OCI-M2 (cell line): ENCODE measurements at regions not wholly inside any gene's neighbourhood (a gene's known extent, or its start where the extent isn't known, plus 50 kb on each side); places are given as distances from the start of the nearest gene placed in this dataset.
"Not testable (repeated sequence)": the region's sequence is repeated elsewhere in the genome, so short reads cannot be mapped to it uniquely, and the experiment has no call there.

Experiments
- DNase-seq: peaks from one replicate; lab custom pipeline; 2025; ENCODE audit not compliant: unreplicated experiment; lab: John Stamatoyannopoulos, UW

GRCh38 chr14:43200519-43200918, 1306.6 kb downstream of the FSCB start:
- no peak for DNase-seq

GRCh38 chr14:43198465-43198864, 1308.6 kb downstream of the FSCB start:
- no peak for DNase-seq

- DNase-seq, result no peak
Observed at GRCh38 chr14:43184540-43184939, 1322.5 kb downstream of the FSCB start.

GRCh38 chr14:43183916-43184315, 1323.2 kb downstream of the FSCB start:
- no peak for DNase-seq

GRCh38 chr14:43175896-43176295, 1331.2 kb downstream of the FSCB start:
- DNase-seq, result no peak

- no peak for DNase-seq
Observed at GRCh38 chr14:43172899-43173548, 1334.1 kb downstream of the FSCB start.

GRCh38 chr14:43169722-43170121, 1337.4 kb downstream of the FSCB start:
- no peak for DNase-seq

GRCh38 chr14:43168371-43168925, 1338.6 kb downstream of the FSCB start:
- no peak for DNase-seq

GRCh38 chr14:43166163-43166562, 1340.9 kb downstream of the FSCB start:
- DNase-seq, result no peak

- DNase-seq, result no peak
Observed at GRCh38 chr14:43165651-43166050, 1341.4 kb downstream of the FSCB start.

GRCh38 chr14:43161477-43161876, 1345.6 kb downstream of the FSCB start:
- DNase-seq, result no peak

GRCh38 chr14:43157661-43158060, 1349.4 kb downstream of the FSCB start:
- no peak for DNase-seq

GRCh38 chr14:43155924-43156323, 1351.2 kb downstream of the FSCB start:
- no peak for DNase-seq

GRCh38 chr14:43155258-43155657, 1351.8 kb downstream of the FSCB start:
- DNase-seq, result no peak

- DNase-seq, result no peak
Observed at GRCh38 chr14:43147485-43147884, 1359.6 kb downstream of the FSCB start.

GRCh38 chr14:43145361-43145760, 1361.7 kb downstream of the FSCB start:
- DNase-seq, result no peak

GRCh38 chr14:43143106-43143505, 1364.0 kb downstream of the FSCB start:
- DNase-seq, result no peak

GRCh38 chr14:43141636-43142191, 1365.4 kb downstream of the FSCB start:
- no peak for DNase-seq

- DNase-seq, result no peak
Observed at GRCh38 chr14:43140453-43140852, 1366.6 kb downstream of the FSCB start.

- DNase-seq, result no peak
Observed at GRCh38 chr14:43135877-43136411, 1371.1 kb downstream of the FSCB start.

- DNase-seq, result no peak
Observed at GRCh38 chr14:43132441-43132840, 1374.6 kb downstream of the FSCB start.

- DNase-seq, result not testable (repeated sequence)
Observed at GRCh38 chr14:43128429-43128828, 1378.7 kb downstream of the FSCB start.
